ENCODE measurements at regions not wholly inside any gene's neighbourhood (a gene's known extent, or its start where the extent isn't known, plus 50 kb on each side); places are given as distances from the start of the nearest gene placed in this dataset.

GRCh38 chr12:94095618-94096017 lies 52.8 kb upstream of the PLXNC1 start:
- Histone ChIP-seq H2AFZ (ENCODE audit: low read depth, low read length) (no peak overlapping the region), H3K36me3 (ENCODE audit: control insufficient read depth, insufficient read depth, low read length) (no peaks in the 10 kb centered on the region), H3K4me2 (ENCODE audit: insufficient read depth, low read length) (no peak overlapping the region), H3K9me3 (replicated peaks; ENCODE audit: control insufficient read depth, insufficient read depth, low read depth, low read length) (no peaks in the 10 kb centered on the region), H3K4me1 (replicated peaks in 1 of 2; ENCODE audit: control insufficient read depth in 2 of 2, insufficient read depth in 2 of 2, low read length in 2 of 2) (peaks cover 0 to 10% of the 10 kb centered on the region in 2 experiments; a peak in 3 of 5 replicates), H4K20me1 (replicated peaks; ENCODE audit: control insufficient read depth, insufficient read depth, low read length) (0 out of 2 replicates have a peak, but pooled peaks cover 7% of the 10 kb centered on the region), H3K27me3 (ENCODE audit: control insufficient read depth in 2 of 2, insufficient read depth in 2 of 2, low read length in 2 of 2) (peaks cover 2 to 18% of the 10 kb centered on the region in 2 experiments; a peak in 2 of 5 replicates), H3K79me2 (ENCODE audit: control insufficient read depth, insufficient read depth, low read length) (no peaks in the 10 kb centered on the region), H3K27ac (ENCODE audit: extremely low read depth, low read depth, low read length) (no peak overlapping the region), H3K9me1 (ENCODE audit: control insufficient read depth, insufficient read depth, low read length) (no peaks in the 10 kb centered on the region), H3K4me3 (no peak overlapping the region), H3K9ac (ENCODE audit: insufficient read depth in 1 of 2, low read depth in 2 of 2, low read length in 2 of 2) (no peak overlapping the region)
- in situ Hi-C loops (cut with MboI), result no loop called here
- WGBS (ENCODE audit: insufficient coverage, low coverage, missing lambda C conversion rate), result 38% methylated on average over 2 of the region's 2 CpGs
- ChIA-PET POLR2A (no interaction called here), CTCF (ENCODE audit: low intra/inter-chr PET ratio) (no interaction called here)
- intact Hi-C loops (cut with micrococcal nuclease), result no loop called here
- FAIRE-seq, result no peak
- no peak for ATAC-seq
- DNase-seq (ENCODE audit: extremely low read depth in 1 of 4, low spot score in 3 of 4), result no peak
- BruUV-seq (replicated peaks), result no TSS peak
- TF ChIP-seq MLX (CRISPR knock-in tag; conservative IDR thresholded peaks at IDR 0.05) (no peak), ZSCAN32 (CRISPR knock-in tag; IDR thresholded peaks at IDR 0.05) (no peak), ADNP (tag; IDR thresholded peaks at IDR 0.05) (no peak), FOXA1 (IDR thresholded peaks at IDR 0.05; ENCODE audit: borderline replicate concordance) (no peak), POLR3A (IDR thresholded peaks at IDR 0.05; ENCODE audit: borderline replicate concordance, extremely low read depth, insufficient read depth, insufficient read length) (no peak), ZNF184 (CRISPR knock-in tag; IDR thresholded peaks at IDR 0.05) (no peak), ZNF740 (CRISPR knock-in tag; IDR thresholded peaks at IDR 0.05) (no peak), ZNF740 (tag; IDR thresholded peaks at IDR 0.05) (no peak), HDAC8 (tag; IDR thresholded peaks at IDR 0.05) (no peak), PRMT5 (CRISPR knock-in tag; IDR thresholded peaks at IDR 0.05) (no peak), ARID1B (IDR thresholded peaks at IDR 0.05) (no peak), NFYB (IDR thresholded peaks at IDR 0.05; ENCODE audit: extremely low read depth, insufficient read length) (no peak), ZNF639 (CRISPR knock-in tag; conservative IDR thresholded peaks at IDR 0.05 in 1 of 2, IDR thresholded peaks at IDR 0.05 in 1 of 2) (no peak), GMEB1 (CRISPR knock-in tag; IDR thresholded peaks at IDR 0.05) (no peak), FOXP1 (CRISPR knock-in tag; IDR thresholded peaks at IDR 0.05) (no peak), DMBX1 (CRISPR knock-in tag; IDR thresholded peaks at IDR 0.05; ENCODE audit: borderline replicate concordance) (no peak), GABPB1 (CRISPR knock-in tag; IDR thresholded peaks at IDR 0.05) (no peak), MCM2 (IDR thresholded peaks at IDR 0.05; ENCODE audit: low read depth) (no peak)

All from K562 (cell line).